ENCODE measurements at regions not wholly inside any gene's neighbourhood (a gene's known extent, or its start where the extent isn't known, plus 50 kb on each side); places are given as distances from the start of the nearest gene placed in this dataset.

DNA sequence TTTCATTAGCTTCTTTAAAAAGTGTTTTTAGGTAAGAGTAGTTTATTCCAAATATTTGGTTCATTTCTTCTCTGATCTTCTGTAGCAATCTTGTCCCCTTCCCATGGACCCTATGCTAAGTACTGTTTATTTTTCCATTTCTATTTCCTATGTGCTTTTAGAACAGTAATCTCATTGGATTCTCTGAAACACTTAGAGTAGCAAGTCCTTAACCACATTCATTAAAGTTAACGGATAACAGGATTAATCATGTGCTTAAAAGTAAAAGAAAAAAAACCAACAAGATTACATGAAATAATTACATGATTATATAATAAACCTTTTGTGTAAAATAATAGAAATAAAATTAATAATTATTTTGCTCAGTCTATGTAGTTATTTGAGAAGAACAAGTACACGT, 929.7 kb downstream of the C4orf33 start (continued):
- TF ChIP-seq SMC3 (conservative IDR thresholded peaks at IDR 0.05; ENCODE audit: insufficient read depth, low read depth, low read length): no peak

DNA sequence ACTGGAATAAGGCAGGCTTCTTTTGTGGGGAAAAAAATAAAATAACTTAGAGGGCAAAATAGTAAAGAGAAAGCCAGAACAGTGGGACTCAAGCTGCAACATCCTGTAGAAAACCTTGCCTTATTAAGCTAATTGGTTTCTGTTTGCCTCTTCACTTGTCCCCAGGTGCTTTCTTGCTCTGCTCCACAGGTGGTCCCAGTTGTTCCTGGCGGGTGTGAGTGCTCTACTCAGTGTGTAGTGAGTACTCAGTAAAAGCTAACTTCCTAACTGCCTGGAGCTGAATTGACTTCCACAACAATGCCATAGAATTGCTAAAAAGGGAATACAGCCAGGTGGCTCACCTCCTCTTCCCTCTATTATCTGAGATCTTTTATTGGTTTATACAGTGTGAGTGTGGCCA, 930.2 kb downstream of the C4orf33 start:
- in situ Hi-C loops (cut with MboI): no loop called here
- H3K4me2 ChIP-seq (ENCODE audit: insufficient read depth, low read length): no peak overlapping the region
- no peaks in the 10 kb centered on the region for H4K20me1 ChIP-seq (replicated peaks; ENCODE audit: control insufficient read depth, insufficient read depth, low read length)
- CTCF ChIA-PET (ENCODE audit: low intra/inter-chr PET ratio): no interaction called here
- no peaks in the 10 kb centered on the region for H3K4me1 ChIP-seq (replicated peaks in 1 of 2; ENCODE audit: control insufficient read depth in 2 of 2, insufficient read depth in 2 of 2, low read length in 2 of 2)
- POLR2A ChIA-PET: no interaction called here
- 0% methylated on average over 1 of the region's 1 CpG for WGBS (ENCODE audit: insufficient coverage, low coverage, missing lambda C conversion rate)
- no peak overlapping the region for H3K27ac ChIP-seq (ENCODE audit: extremely low read depth, low read depth, low read length)
- no peak for FAIRE-seq
- no TSS peak for BruUV-seq (replicated peaks)
- H3K9me1 ChIP-seq (ENCODE audit: control insufficient read depth, insufficient read depth, low read length): no peaks in the 10 kb centered on the region
- ATAC-seq: no peak
- H3K79me2 ChIP-seq (ENCODE audit: control insufficient read depth, insufficient read depth, low read length): no peaks in the 10 kb centered on the region
- no peak overlapping the region for H3K9ac ChIP-seq (ENCODE audit: insufficient read depth in 1 of 2, low read depth in 2 of 2, low read length in 2 of 2)
- DNase-seq (ENCODE audit: extremely low read depth in 1 of 4, low spot score in 3 of 4): no peak
- 0 out of 2 replicates have a peak, but pooled peaks cover 1% of the 10 kb centered on the region for H3K9me3 ChIP-seq (replicated peaks; ENCODE audit: control insufficient read depth, insufficient read depth, low read depth, low read length)
- intact Hi-C loops (cut with micrococcal nuclease): no loop called here
- H3K36me3 ChIP-seq (ENCODE audit: control insufficient read depth, insufficient read depth, low read length): no peaks in the 10 kb centered on the region
- H2AFZ ChIP-seq (ENCODE audit: low read depth, low read length): no peak overlapping the region
- H3K4me3 ChIP-seq: no peak overlapping the region
- H3K27me3 ChIP-seq (ENCODE audit: control insufficient read depth in 2 of 2, insufficient read depth in 2 of 2, low read length in 2 of 2): no peaks in the 10 kb centered on the region
- no peak for TF ChIP-seq ZNF395 (CRISPR knock-in tag; IDR thresholded peaks at IDR 0.05)
- TF ChIP-seq THRB (CRISPR knock-in tag; conservative IDR thresholded peaks at IDR 0.05): no peak
- TF ChIP-seq, protein P1, sequence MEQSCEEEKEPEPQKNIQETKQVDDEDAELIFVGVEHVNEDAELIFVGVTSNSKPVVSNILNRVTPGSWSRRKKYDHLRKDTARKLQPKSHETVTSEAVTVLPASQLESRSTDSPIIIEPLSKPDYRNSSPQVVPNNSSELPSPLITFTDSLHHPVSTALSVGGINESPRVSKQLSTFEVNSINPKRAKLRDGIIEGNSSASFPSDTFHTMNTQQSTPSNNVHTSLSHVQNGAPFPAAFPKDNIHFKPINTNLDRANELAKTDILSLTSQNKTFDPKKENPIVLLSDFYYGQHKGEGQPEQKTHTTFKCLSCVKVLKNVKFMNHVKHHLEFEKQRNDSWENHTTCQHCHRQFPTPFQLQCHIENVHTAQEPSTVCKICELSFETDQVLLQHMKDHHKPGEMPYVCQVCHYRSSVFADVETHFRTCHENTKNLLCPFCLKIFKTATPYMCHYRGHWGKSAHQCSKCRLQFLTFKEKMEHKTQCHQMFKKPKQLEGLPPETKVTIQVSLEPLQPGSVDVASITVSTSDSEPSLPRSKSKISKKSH (CRISPR knock-in tag; IDR thresholded peaks at IDR 0.05): no peak
- TF ChIP-seq CREB3L1 (IDR thresholded peaks at IDR 0.05; ENCODE audit: borderline replicate concordance, low read depth): no peak
- no peak for TF ChIP-seq IRF9 (tag; IDR thresholded peaks at IDR 0.05)
- TF ChIP-seq AFF4 (CRISPR knock-in tag; IDR thresholded peaks at IDR 0.05): no peak
